Upper lobe of right lung (tissue), 1 donor: ENCODE measurements at regions not wholly inside any gene's neighbourhood (a gene's known extent, or its start where the extent isn't known, plus 50 kb on each side); places are given as distances from the start of the nearest gene placed in this dataset.
A peak's percentile ranks its signal among the peaks of the same experiment; 100 is the strongest.

Experiments
- ATAC-seq: fragments of 200-7000 bp; cut with Tn5 transposase; one replicate; pipeline ENCODE4 v1.9.1; 2020; ENCODE audit warnings: mild to moderate bottlenecking, moderate library complexity
- DNase-seq: peaks from one replicate; pipeline ENCODE4 v3.0.0-alpha.2; 2020
- H3K27ac ChIP-seq: fragments of 200-600 bp; one replicate; pipeline ENCODE4 v1.8.0; 2022
- H3K27me3 ChIP-seq: fragments of 200-600 bp; one replicate; pipeline ENCODE4 v1.8.0; 2022; ENCODE audit warnings: mild to moderate bottlenecking
- H3K36me3 ChIP-seq: fragments of 200-600 bp; one replicate; pipeline ENCODE4 v1.8.0; 2022
- H3K4me1 ChIP-seq: fragments of 200-600 bp; one replicate; pipeline ENCODE4 v1.8.0; 2022
- H3K4me3 ChIP-seq: fragments of 200-600 bp; one replicate; pipeline ENCODE4 v1.8.0; 2022; ENCODE audit warnings: mild to moderate bottlenecking
- H3K9me3 ChIP-seq: fragments of 200-600 bp; one replicate; pipeline ENCODE4 v1.8.0; 2022
- intact Hi-C: fragments of 100-400 bp; cut with DNase I; formaldehyde crosslinking; loops from one replicate; pipeline ENCODE4 v1.11.0; 2022
- TF ChIP-seq, protein P1 (sequence below): fragments of 200-600 bp; IDR thresholded peaks from one replicate; pipeline ENCODE4 v1.8.0; 2022; ENCODE audit warnings: antibody characterized with exemption
- donor health status: DM: no; HTN: yes; CAD: no; lungs with severe emphysema.

- no peaks in the 10 kb centered on the region for H3K9me3 ChIP-seq
- peak; percentile 49 for DNase-seq
- intact Hi-C loops, result no loop called here
- H3K27me3 ChIP-seq, result no peaks in the 10 kb centered on the region
- TF ChIP-seq, protein P1, sequence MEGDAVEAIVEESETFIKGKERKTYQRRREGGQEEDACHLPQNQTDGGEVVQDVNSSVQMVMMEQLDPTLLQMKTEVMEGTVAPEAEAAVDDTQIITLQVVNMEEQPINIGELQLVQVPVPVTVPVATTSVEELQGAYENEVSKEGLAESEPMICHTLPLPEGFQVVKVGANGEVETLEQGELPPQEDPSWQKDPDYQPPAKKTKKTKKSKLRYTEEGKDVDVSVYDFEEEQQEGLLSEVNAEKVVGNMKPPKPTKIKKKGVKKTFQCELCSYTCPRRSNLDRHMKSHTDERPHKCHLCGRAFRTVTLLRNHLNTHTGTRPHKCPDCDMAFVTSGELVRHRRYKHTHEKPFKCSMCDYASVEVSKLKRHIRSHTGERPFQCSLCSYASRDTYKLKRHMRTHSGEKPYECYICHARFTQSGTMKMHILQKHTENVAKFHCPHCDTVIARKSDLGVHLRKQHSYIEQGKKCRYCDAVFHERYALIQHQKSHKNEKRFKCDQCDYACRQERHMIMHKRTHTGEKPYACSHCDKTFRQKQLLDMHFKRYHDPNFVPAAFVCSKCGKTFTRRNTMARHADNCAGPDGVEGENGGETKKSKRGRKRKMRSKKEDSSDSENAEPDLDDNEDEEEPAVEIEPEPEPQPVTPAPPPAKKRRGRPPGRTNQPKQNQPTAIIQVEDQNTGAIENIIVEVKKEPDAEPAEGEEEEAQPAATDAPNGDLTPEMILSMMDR, result no peak
- no peaks in the 10 kb centered on the region for H3K4me1 ChIP-seq
- no peak overlapping the region for H3K27ac ChIP-seq
- H3K4me3 ChIP-seq, result no peak overlapping the region
- no peaks in the 10 kb centered on the region for H3K36me3 ChIP-seq
- no peak for ATAC-seq
Observed at GRCh38 chr10:78903341-78903940, 165.3 kb upstream of the ZMIZ1 start.

DNA sequence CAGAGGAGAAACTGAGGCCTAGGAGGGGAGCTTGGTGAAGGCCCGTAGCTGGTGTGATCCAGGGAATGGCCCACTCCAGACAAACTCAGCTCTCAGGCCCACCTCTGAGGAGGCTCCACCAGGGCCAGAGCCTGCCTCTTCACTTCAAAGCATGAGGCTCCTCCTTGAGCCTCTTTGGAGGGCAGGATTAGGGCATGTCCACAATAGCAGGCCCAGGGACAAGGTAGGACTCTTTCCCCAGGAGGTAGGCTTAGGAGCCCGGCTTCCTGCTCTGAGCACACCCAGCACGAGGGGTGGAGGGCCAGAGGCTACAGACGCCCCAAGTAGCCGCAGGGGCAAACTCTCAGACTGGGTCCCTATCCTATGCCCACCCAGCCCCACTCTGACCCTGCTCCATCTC lies 164.6 kb upstream of the ZMIZ1 start:
- Histone ChIP-seq H3K27ac (no peak overlapping the region), H3K9me3 (no peaks in the 10 kb centered on the region), H3K27me3 (no peaks in the 10 kb centered on the region), H3K4me3 (no peak overlapping the region), H3K36me3 (no peaks in the 10 kb centered on the region), H3K4me1 (no peaks in the 10 kb centered on the region)
- peak; percentile 53 for DNase-seq
- ATAC-seq, result no peak
- TF ChIP-seq, protein P1, result no peak
- intact Hi-C loops, result no loop called here

DNA sequence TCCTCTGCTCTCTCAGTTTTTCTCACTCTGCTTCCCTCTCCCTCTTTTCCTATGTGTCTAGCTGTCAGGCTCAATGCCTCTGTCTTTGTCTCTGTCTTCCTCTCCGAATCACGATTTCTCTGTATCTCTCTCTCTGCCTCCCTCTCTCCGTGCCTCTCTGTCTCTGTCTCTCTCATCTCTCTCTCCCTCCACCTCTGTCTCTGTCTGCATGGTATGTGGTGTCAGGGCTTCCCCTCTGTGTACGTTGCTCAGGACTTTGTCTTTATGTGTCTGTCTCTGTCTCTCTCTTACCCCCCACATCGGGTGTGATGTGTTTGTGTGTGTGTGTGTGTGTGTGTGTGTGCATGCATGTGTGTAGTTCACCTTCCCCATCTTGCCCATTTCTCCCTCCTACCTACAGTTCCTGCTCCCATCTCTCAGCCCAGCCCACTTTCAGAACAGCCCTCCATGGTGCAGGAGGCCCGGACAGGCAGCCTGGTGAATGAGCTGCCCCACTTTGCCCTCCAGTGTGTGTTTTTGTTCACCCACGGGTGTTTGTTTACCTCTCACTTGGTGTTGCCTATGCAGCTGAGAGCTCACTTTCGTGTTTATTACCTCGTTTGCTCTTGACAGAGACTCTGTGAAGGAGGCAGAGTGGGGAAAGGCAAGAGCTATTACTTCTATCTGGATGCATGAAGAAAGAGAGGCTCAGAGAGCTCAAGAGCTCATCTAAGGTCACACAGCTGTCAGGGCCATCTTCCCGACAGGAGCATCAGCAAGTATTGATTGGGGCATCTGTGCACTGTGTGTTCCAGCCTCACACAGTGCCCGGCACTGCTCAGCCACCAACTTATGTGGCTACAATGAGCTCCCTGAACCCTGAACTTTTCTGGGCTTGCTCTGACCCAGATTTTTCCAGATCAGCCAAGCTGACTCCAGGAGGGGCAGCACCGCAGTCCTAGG lies 163.5 kb upstream of the ZMIZ1 start:
- Histone ChIP-seq H3K36me3 (no peaks in the 10 kb centered on the region), H3K27ac (no peak overlapping the region), H3K9me3 (no peaks in the 10 kb centered on the region), H3K4me3 (no peak overlapping the region), H3K4me1 (no peaks in the 10 kb centered on the region), H3K27me3 (no peaks in the 10 kb centered on the region)
- TF ChIP-seq, protein P1, result no peak
- intact Hi-C loops, result no loop called here
- ATAC-seq, result no peak
- DNase-seq, result no peak

DNA sequence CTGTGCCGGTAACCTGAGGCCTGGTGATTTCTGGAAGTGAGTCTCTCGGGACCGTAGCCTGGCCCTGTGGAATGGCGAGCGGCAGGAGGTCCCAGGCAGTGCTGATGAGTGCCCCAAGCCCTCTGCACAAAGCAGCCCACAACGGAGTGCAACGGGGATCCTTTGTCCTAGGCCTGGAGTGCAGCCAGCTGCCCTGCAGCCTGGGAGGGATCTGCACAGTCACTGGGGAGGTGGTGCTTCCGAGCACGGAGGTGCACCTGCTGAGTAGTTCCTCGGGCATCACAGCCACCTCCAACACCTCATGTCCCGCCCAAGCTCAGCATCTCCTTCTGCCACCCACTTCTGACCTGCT lies 162.8 kb upstream of the ZMIZ1 start:
- ATAC-seq, result no peak
- Histone ChIP-seq H3K27ac (no peak overlapping the region), H3K36me3 (no peaks in the 10 kb centered on the region), H3K27me3 (no peaks in the 10 kb centered on the region), H3K9me3 (no peaks in the 10 kb centered on the region), H3K4me3 (no peak overlapping the region), H3K4me1 (no peaks in the 10 kb centered on the region)
- DNase-seq, result peak; percentile 45
- intact Hi-C loops, result no loop called here
- TF ChIP-seq, protein P1, result no peak

DNA sequence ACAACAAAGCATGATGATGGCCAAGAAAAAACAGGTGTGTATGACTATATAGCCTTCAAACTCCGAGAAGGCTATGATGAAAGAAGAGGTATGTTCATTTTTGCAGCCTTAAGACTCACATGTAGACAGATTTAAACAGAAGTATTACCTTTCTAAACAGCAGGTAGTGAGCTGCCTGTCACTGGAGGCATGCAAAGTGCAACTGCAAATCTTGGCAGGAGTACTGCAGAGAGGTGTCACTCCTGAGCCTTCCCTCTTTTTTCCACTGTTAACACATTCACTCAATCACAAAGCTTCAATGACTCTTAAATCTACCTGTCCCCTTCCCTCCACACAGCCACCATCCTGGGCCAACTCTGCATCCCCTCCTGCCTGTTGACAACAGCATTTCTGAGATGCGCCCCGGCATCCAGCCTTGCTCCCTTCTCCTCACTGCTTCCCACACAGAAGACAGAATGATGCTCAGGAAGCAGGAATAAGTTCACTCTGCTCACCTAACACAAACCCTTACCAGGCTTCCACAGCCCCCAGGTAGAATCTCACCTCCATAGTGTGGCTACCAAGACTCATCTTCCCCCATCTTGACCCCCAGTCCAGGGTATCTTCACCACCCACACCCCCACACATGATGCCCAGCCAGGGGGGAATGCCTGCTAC lies 161.9 kb upstream of the ZMIZ1 start:
- ATAC-seq (no peak), DNase-seq (peak; percentile 19)
- no peaks in the 10 kb centered on the region for H3K9me3 ChIP-seq
- H3K27me3 ChIP-seq, result no peaks in the 10 kb centered on the region
- TF ChIP-seq, protein P1, result no peak
- no peaks in the 10 kb centered on the region for H3K36me3 ChIP-seq
- no peak overlapping the region for H3K4me3 ChIP-seq
- intact Hi-C loops, result no loop called here
- H3K4me1 ChIP-seq, result no peaks in the 10 kb centered on the region
- no peak overlapping the region for H3K27ac ChIP-seq
